ENCODE measurements at regions not wholly inside any gene's neighbourhood (a gene's known extent, or its start where the extent isn't known, plus 50 kb on each side); places are given as distances from the start of the nearest gene placed in this dataset.

GRCh38 chr5:74021126-74021525 is 395.1 kb downstream of the ARHGEF28 start (continued):
- TF ChIP-seq EGR1 (IDR thresholded peaks at IDR 0.05; ENCODE audit: low read depth) (no peak), ZBTB33 (IDR thresholded peaks at IDR 0.05; ENCODE audit: extremely low read depth, insufficient replicate concordance, low read length) (no peak)

GRCh38 chr5:74020503-74020902 is 394.5 kb downstream of the ARHGEF28 start:
- CTCF ChIA-PET = no interaction called here
- Histone ChIP-seq H4K20me1 (ENCODE audit: insufficient read depth) (no peaks in the 10 kb centered on the region), H3K4me3 (replicated peaks in 1 of 2; ENCODE audit: low read depth in 1 of 2, low read length in 2 of 2) (no peak overlapping the region), H3K4me2 (ENCODE audit: low read length) (no peak overlapping the region), H3K79me2 (ENCODE audit: insufficient read depth, low read length) (no peaks in the 10 kb centered on the region), H3K9ac (ENCODE audit: low read length) (no peak overlapping the region), H2AFZ (ENCODE audit: low read depth, low read length, poor library complexity, severe bottlenecking) (no peak overlapping the region), H3K36me3 (ENCODE audit: control insufficient read depth in 1 of 2, insufficient read depth in 2 of 2, low read length in 2 of 2) (no peaks in the 10 kb centered on the region), H3K9me2 (ENCODE audit: insufficient read depth) (no peaks in the 10 kb centered on the region), H3K9me3 (ENCODE audit: control insufficient read depth in 1 of 2, insufficient read depth in 1 of 2, low read depth in 1 of 2, low read length in 2 of 2) (no peaks in the 10 kb centered on the region), H3K27me3 (ENCODE audit: insufficient read depth, low read length) (peaks cover 20% of the 10 kb centered on the region; the same call in 1 of the 2 replicates), H3K4me1 (ENCODE audit: control insufficient read depth in 1 of 2, insufficient read depth in 2 of 2, low read length in 2 of 2) (peaks cover 18 to 23% of the 10 kb centered on the region in 2 experiments), H3K27ac (ENCODE audit: low read depth, low read length) (no peak overlapping the region)
- POLR2A ChIA-PET = no interaction called here
- RAD21 ChIA-PET (ENCODE audit: low non-redundant PET in 1 of 2, low total read pairs in 2 of 2, uncharacterized antibody in 2 of 2, unreplicated experiment in 2 of 2) = no interaction called here
- ATAC-seq (no peak), DNase-seq (ENCODE audit: low read depth, low spot score) (no peak)
- TF ChIP-seq EZH2phosphoT487 (IDR thresholded peaks at IDR 0.05; ENCODE audit: borderline replicate concordance) (no peak), RAD21 (IDR thresholded peaks at IDR 0.05; ENCODE audit: low read depth) (no peak), ZNF274 (IDR thresholded peaks at IDR 0.05; ENCODE audit: low read depth, low read length) (no peak), ZFX (IDR thresholded peaks at IDR 0.05) (no peak), CTCF (IDR thresholded peaks at IDR 0.05 in 2 of 3, conservative IDR thresholded peaks at IDR 0.05 in 1 of 3; ENCODE audit: borderline replicate concordance in 1 of 3, insufficient read depth in 1 of 3, low read depth in 2 of 3, low read length in 2 of 3) (no peak)
- intact Hi-C loops (cut with micrococcal nuclease) = no loop called here
- no TSS peak for BruUV-seq (replicated peaks)
